AG08395 (cell line): ENCODE measurements at regions not wholly inside any gene's neighbourhood (a gene's known extent, or its start where the extent isn't known, plus 50 kb on each side); places are given as distances from the start of the nearest gene placed in this dataset.
A peak's percentile ranks its signal among the peaks of the same experiment; 100 is the strongest.
"Not testable (repeated sequence)": the region's sequence is repeated elsewhere in the genome, so short reads cannot be mapped to it uniquely, and the experiment has no call there.

ENCODE experiments used
- DNase-seq: peaks from one replicate; pipeline ENCODE4 v3.0.0; 2012; ENCODE audit warnings: mixed read lengths, low spot score

DNA sequence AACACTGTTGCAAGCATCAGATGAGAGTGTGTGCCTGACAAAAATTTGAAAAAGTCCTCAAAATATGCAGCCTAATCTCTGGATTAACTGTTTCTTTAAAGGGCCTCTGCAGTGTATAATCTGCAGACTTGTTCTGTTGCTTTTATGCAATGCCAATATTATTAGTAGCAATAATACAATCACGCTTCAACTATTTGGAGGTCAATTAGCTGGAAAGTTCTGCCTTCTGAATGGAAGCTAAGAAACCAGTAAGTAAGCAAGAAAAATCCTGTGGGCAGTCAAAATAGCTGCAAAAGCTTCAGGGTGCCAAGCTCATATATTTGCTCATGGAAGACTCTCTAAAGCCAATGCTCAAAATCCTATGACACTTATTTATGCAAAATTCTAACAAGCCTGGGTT lies 153.2 kb upstream of the NR2F2 start:
- DNase-seq: no peak

GRCh38 chr15:96180087-96180748 lies 150.3 kb upstream of the NR2F2 start:
- DNase-seq: no peak

DNA sequence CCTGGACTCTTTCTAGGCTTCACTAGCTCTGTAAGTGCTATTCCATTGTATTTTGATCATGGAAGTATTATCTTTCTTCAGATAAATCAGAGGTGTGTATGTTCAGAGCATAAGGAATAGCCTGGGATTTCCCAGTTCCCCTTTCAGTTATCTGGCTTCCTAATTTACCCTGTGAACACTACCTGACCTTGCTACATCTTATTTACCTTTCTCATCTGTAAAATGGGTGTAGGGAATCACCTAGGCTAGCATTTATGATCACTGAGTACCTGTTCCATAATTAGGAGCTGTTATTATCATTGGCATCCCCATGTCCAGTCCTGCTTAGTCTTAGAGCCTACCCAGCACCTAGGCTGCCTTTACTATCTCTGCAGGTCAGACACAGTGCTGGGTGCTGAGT lies 149.3 kb upstream of the NR2F2 start:
- DNase-seq: no peak

- DNase-seq: peak; percentile 75
Observed at GRCh38 chr15:96181873-96182301, 148.6 kb upstream of the NR2F2 start.

GRCh38 chr15:96182736-96183513 lies 147.6 kb upstream of the NR2F2 start:
- no peak for DNase-seq

DNA sequence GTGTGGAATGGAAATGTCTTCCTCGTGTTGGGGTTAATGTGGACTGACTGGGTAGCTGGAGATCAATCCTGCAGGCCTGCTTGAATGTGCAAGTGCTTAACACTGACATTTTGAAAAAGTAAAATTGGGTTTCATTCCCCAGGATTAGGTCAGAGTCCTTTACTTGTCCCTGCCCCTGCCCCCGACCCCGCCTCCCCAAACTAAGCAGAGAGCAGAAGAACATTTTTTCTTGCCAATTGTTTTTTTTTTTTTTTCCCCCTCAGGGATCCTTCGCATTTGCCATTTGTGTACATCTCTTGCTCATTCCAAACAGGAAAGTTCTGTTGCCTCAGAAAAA lies 147.0 kb upstream of the NR2F2 start:
- DNase-seq: no peak

DNA sequence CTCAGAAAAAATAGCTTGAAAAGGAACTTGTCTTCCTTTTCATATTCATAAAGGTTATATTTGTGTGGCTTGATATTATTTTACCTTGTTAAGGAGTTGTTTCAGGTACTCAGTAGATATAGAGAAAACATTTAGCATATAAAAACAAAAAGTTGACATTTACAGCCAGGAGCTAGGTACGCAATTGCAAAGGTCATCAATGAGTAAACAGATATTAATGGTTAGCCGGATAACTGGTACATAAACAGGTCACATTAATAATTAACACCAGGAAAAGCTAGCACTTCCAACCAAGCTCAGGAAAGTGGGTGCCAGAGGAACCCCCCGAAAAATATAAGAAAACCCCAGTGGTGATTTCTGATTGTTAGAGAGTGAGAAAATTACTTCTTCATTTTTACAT lies 146.6 kb upstream of the NR2F2 start:
- DNase-seq: no peak

DNA sequence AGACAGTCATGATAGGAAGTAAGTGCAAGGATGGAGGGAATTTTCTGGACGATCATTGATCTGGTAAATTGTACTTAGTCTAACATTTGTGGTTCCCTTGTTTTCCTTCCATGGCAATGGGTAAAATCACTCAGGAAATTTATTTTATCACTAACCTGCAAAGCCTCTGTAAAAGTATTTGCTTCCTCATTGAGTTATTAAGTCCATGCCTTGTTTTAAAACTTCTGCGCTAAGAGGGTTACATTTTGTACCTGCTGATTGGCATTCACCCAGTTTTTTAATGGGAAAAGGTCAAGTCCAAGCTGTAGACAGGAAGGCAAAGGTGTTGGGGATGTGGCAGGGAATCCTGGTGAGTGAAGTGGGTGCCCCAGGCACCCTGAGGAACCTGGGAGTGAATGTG lies 146.2 kb upstream of the NR2F2 start:
- no peak for DNase-seq

- DNase-seq: no peak
Observed at GRCh38 chr15:96186105-96186504, 144.4 kb upstream of the NR2F2 start.

DNA sequence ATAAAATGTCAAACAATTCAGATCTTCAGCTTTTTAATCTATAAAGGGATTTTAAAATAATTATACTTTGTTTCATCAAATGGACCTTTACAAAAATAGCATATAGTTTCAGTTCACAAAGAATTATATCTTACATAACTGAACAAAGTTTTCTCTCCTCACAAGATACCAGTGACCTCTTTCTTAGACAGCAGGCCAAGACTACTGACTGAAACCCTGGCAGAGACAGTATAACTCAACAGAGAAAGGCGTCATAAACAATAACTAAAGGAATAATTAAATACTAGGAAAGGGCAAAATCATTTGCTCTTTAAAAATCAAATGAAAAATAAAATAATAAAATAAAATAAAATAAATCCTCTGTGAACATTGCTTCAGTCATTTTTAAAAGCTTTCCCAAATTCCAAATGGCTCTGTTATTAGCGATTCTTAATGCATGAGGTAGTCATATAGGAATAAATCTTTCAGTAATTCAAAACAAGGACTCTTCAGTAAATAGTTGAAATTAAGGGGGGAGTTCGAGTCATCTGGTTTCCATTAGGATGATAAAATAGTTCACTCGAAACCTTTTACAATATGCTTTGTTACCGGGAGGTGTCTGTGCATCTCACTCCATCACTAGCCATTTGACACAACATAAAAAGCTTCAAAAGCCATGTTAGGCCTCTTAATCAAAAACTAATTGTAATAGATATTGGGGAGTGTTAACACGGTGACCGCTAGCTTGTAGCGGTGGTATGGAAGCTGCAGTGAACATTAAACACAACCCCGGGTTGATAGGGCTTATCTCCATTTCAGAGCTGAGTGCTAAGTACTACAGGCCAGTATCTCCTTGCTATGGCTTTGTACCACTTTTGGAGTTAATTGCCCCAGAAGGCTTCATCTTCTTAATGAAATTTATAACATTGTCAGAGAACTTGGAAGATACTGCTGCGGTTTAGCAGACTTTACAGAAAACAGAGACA lies 142.9 kb upstream of the NR2F2 start:
- DNase-seq: no peak

- DNase-seq: no peak
Observed at GRCh38 chr15:96197721-96198120, 132.8 kb upstream of the NR2F2 start.

- no peak for DNase-seq
Observed at GRCh38 chr15:96199111-96199510, 131.4 kb upstream of the NR2F2 start.

DNA sequence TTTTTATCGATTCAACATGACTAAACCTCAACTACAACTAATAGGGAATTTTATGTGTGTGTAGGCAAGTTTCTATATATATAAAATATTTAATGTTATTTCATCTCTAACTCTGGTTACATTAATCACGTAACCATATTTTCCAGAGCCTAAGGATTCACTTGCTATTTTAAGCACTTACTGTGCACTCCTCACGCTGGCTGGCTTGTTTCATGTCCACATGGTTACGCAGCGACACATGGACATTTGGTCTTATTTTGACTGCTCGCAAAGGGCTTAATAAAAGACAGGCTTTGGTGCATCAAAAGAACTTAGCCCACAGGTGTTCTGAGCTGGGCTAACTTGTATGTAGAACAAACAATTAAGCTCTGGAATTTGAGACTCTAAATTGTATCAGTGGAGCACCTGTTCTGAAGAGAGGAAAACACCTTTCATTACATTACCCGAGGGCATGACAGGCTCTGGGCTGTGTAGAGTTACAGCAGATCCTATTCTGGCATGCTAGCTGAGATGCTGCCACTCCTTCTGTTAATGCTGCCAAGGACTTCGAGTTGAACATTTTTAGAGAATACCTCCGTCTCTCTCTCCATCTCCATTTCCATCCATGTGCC lies 130.0 kb upstream of the NR2F2 start:
- no peak for DNase-seq

GRCh38 chr15:96201696-96202095 lies 128.8 kb upstream of the NR2F2 start:
- DNase-seq: no peak

- not testable (repeated sequence) for DNase-seq
Observed at GRCh38 chr15:96205588-96205987, 124.9 kb upstream of the NR2F2 start.

GRCh38 chr15:96207377-96208006 lies 123.0 kb upstream of the NR2F2 start:
- DNase-seq: no peak

DNA sequence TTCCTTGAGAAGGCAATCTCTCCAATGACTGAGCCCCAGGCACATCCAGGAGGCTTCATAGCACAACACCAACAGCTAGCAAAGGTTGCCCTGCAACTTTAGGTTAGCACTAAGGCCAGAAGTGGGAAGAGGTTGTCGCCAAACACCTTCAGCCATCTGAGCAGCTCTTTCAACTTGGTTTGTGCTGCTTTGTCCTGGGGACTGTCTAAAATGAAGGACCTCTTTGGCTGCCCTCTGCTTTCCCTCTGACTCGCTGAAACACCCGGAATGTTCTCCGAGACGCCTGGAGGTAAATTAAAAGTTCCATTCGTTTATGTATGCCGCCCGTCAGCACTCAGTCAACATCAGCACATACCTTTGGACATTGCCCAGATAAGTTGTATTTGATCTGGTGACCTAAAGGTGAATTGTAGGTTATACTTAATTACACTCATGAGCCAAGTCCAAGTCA lies 121.2 kb upstream of the NR2F2 start:
- no peak for DNase-seq

DNA sequence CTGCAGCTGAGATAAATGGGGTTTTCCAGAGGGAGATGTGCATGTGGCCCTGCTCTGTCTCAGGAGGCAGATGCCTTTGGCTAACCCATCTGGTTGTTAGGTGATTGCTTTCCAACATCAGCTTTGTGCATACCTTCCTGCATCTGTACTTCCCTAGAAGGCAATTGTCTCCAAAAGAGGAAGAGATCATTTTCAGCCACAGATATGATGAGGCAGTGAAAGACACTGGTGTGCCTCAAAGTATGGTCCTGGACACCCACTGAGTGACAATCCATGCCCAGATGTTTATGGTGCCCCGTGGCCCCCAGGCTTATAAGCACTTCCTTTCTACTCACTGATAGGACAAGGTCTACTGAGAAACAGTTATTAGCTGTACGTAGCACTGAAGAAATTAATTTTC lies 117.5 kb upstream of the NR2F2 start:
- no peak for DNase-seq

DNA sequence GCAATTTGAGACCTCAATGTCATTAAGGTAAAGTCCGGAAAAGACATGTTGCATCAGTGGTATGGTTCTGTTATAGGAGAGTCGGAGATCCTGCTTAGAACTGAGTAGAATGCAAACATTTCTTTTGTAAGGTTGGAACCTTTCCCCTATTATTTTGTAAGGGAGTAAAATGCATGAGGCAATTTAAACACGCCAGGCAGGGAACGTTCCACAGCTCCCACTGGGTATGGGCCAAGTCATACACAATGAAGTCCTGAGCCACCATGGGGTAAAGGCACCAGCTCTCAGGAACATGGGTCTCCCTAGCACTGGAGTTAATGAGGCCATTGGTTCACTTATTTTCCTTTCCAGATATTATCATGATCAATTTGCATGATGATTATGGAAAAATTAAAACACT lies 116.6 kb upstream of the NR2F2 start:
- DNase-seq: no peak

DNA sequence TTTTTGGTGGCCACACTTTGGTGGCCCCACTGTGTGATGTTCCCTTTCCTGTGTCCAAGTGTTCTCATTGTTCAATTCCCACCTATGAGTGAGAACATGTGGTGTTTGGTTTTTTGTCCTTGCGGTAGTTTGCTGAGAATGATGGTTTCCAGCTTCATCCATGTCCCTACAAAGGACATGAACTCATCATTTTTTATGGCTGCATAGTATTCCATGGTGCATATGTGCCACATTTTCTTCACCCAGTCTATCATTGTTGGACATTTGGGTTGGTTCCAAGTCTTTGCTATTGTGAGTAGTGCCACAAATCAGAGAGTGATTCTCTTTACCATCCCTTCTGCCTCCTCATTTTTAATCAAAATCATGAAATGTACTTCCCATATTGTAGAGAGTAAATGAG lies 114.0 kb upstream of the NR2F2 start:
- DNase-seq: not testable (repeated sequence)

- DNase-seq: no peak
Observed at GRCh38 chr15:96217983-96218382, 112.5 kb upstream of the NR2F2 start.
